ENCODE measurements at regions not wholly inside any gene's neighbourhood (a gene's known extent, or its start where the extent isn't known, plus 50 kb on each side); places are given as distances from the start of the nearest gene placed in this dataset.

DNA sequence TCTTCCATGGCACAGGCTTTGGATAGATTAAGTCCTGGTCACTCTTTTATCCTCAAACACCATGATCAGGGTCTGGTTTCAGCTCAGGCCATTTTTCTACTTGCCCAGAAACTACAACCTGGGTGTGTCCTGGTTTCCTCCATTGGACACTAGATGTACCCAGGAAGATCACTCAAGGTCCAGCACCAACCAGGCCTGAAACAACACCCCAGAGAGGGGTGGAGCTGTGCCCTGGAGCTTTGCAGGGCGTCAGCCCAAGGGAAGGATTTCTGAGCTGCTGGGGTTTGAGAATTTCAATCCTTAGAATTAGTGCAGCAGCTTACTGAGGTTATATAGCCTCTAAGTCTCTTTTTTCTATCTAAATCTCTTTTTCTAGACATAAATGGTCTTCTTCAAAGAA lies 722.0 kb downstream of the MTRR start:
- no peak overlapping the region for H3K27ac ChIP-seq
- ATAC-seq = no peak
- TF ChIP-seq, protein P1, sequence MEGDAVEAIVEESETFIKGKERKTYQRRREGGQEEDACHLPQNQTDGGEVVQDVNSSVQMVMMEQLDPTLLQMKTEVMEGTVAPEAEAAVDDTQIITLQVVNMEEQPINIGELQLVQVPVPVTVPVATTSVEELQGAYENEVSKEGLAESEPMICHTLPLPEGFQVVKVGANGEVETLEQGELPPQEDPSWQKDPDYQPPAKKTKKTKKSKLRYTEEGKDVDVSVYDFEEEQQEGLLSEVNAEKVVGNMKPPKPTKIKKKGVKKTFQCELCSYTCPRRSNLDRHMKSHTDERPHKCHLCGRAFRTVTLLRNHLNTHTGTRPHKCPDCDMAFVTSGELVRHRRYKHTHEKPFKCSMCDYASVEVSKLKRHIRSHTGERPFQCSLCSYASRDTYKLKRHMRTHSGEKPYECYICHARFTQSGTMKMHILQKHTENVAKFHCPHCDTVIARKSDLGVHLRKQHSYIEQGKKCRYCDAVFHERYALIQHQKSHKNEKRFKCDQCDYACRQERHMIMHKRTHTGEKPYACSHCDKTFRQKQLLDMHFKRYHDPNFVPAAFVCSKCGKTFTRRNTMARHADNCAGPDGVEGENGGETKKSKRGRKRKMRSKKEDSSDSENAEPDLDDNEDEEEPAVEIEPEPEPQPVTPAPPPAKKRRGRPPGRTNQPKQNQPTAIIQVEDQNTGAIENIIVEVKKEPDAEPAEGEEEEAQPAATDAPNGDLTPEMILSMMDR (IDR thresholded peaks at IDR 0.05) = no peak
- intact Hi-C loops (cut with DNase I) = no loop called here
- H3K4me3 ChIP-seq = no peak overlapping the region
- DNase-seq = no peak
- H3K4me1 ChIP-seq = no peaks in the 10 kb centered on the region
- no peaks in the 10 kb centered on the region for H3K9me3 ChIP-seq
- no peaks in the 10 kb centered on the region for H3K36me3 ChIP-seq
- H3K27me3 ChIP-seq = no peaks in the 10 kb centered on the region

DNA sequence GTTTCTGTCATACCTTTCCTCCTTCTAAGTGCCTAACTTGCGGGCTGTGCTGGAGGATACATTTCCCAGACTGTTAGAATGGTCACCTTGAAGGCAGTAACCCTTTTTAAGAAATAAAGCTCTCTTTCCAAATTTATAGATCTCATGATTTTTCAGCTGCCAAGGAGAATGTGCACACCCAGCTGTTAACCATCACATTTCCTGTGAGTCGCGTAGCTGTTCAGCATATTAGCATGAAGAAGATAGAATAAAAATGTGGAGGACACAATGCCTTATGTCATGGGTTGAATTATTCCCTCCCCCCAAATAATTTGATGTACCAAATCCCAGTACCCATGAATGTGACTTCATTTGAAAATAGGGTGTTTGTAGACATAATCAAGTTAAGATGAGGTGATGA lies 729.4 kb downstream of the MTRR start:
- Histone ChIP-seq H3K9me3 (no peaks in the 10 kb centered on the region), H3K27me3 (no peaks in the 10 kb centered on the region), H3K27ac (no peak overlapping the region), H3K4me1 (no peaks in the 10 kb centered on the region), H3K36me3 (no peaks in the 10 kb centered on the region), H3K4me3 (no peak overlapping the region)
- intact Hi-C loops (cut with DNase I) = no loop called here
- TF ChIP-seq, protein P1 (IDR thresholded peaks at IDR 0.05) = no peak
- ATAC-seq (no peak), DNase-seq (no peak)

DNA sequence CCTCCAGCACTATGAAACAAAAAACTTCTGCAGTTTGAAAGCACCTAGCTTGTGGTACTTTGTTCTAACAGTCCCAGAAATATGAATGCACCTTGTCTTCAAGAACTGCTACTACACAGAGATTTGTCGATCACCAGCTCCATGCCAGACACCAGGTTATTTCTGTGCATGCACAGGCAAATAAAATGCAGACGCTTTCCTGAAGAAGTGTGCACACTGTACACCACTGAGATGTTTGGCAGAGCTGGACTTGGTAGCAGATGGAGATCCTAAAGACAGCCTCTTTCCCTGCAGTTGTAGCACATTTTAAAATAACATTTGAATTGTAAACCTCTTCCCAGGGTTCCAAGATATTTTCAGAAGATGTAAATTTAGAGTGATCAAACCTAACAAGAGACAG lies 730.0 kb downstream of the MTRR start:
- H3K4me1 ChIP-seq = no peaks in the 10 kb centered on the region
- ATAC-seq = no peak
- H3K9me3 ChIP-seq = no peaks in the 10 kb centered on the region
- no peaks in the 10 kb centered on the region for H3K36me3 ChIP-seq
- no peak for DNase-seq
- no peaks in the 10 kb centered on the region for H3K27me3 ChIP-seq
- no peak overlapping the region for H3K27ac ChIP-seq
- intact Hi-C loops (cut with DNase I) = no loop called here
- TF ChIP-seq, protein P1 (IDR thresholded peaks at IDR 0.05) = no peak
- no peak overlapping the region for H3K4me3 ChIP-seq

DNA sequence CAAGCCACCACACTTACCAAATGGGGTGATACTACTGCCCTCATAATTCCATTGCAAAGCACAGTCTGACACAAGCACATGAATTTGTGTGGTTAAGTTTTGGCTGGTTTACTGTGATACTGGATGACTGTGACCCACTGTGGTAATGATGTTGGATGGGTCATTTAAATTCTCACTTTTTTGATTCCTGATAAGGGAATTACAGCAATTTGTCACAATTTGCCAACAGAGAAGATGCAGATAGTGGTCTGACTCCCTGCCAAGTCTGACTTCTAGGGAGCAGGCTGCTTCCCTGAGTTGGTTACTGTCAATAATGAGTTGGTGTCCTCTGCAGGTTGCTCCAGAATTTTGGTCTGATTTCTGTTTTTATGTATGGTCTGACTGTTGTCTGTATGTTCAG lies 731.9 kb downstream of the MTRR start:
- intact Hi-C loops (cut with DNase I) = no loop called here
- ATAC-seq (no peak), DNase-seq (no peak)
- no peak overlapping the region for H3K27ac ChIP-seq
- TF ChIP-seq, protein P1 (IDR thresholded peaks at IDR 0.05) = no peak
- H3K9me3 ChIP-seq = no peaks in the 10 kb centered on the region
- no peak overlapping the region for H3K4me3 ChIP-seq
- no peaks in the 10 kb centered on the region for H3K4me1 ChIP-seq
- no peaks in the 10 kb centered on the region for H3K36me3 ChIP-seq
- no peaks in the 10 kb centered on the region for H3K27me3 ChIP-seq

DNA sequence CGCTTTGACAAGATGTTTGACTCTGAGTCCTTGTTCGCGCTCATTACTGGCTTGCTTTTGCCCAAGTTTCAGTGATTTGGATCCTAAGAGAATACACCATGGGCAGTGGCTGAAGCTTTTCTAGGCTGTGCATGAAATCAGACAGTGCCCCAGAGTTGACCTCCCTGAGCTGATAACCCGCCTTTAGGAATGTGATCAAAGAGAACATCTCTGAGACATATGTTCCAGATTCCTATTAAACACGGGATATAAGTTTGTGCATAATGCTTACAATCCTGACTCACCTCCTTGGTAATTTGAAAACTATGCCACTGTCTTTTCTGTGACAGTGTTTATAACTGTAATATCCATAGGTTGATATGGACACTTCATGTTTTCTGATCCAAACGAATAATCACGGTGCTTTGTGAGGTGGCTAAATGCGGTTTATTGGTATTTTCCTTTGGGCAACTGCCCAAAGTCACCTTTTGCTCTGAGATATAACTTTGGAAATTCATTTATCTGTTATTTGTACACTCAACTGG lies 732.9 kb downstream of the MTRR start:
- H3K36me3 ChIP-seq = no peaks in the 10 kb centered on the region
- no peaks in the 10 kb centered on the region for H3K27me3 ChIP-seq
- H3K9me3 ChIP-seq = no peaks in the 10 kb centered on the region
- no peak for DNase-seq
- no peak overlapping the region for H3K4me3 ChIP-seq
- TF ChIP-seq, protein P1 (IDR thresholded peaks at IDR 0.05) = no peak
- intact Hi-C loops (cut with DNase I) = no loop called here
- H3K27ac ChIP-seq = no peak overlapping the region
- H3K4me1 ChIP-seq = no peaks in the 10 kb centered on the region
- no peak for ATAC-seq

DNA sequence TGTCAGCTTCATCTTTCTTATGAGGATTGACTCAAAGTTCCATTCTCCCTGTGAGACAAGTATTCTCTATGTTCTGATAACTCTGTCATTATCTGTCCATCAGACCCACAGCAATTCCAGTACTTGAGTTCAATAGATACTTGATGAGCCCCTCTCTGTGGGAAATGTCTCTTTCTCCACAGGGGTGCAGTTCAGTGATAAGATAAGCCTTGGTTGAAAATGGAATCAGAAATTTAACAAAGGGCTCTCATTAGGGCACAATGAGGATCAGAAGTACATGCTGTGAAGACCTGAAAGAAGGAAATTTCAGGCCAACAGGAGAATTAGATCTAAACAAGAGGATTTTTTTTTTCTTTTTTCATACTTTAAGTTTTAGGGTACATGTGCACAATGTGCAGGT lies 737.3 kb downstream of the MTRR start:
- no peaks in the 10 kb centered on the region for H3K4me1 ChIP-seq
- ATAC-seq (no peak), DNase-seq (no peak)
- intact Hi-C loops (cut with DNase I) = no loop called here
- H3K36me3 ChIP-seq = no peaks in the 10 kb centered on the region
- no peak overlapping the region for H3K27ac ChIP-seq
- TF ChIP-seq, protein P1 (IDR thresholded peaks at IDR 0.05) = no peak
- no peaks in the 10 kb centered on the region for H3K9me3 ChIP-seq
- H3K4me3 ChIP-seq = no peak overlapping the region
- H3K27me3 ChIP-seq = no peaks in the 10 kb centered on the region
